Sigmoid colon (tissue), 6 donors: ENCODE measurements at regions not wholly inside any gene's neighbourhood (a gene's known extent, or its start where the extent isn't known, plus 50 kb on each side); places are given as distances from the start of the nearest gene placed in this dataset.

ENCODE experiments used
- DNase-seq: peaks from one replicate; pipeline ENCODE4 v3.0.0-alpha.2; 2019
- H3K27ac ChIP-seq, 4 donors: fragments of 200-600 bp; sonication (generic); one replicate each; pipeline ENCODE4 v1.5.1; 2016 to 2019; ENCODE audit warnings: mild to moderate bottlenecking in 1 of 4
- H3K27me3 ChIP-seq, 3 donors: fragments of 200-600 bp; sonication (generic); one replicate each; pipeline ENCODE4 v1.5.1; 2019; ENCODE audit warnings: mild to moderate bottlenecking in 1 of 3
- H3K36me3 ChIP-seq, 4 donors: fragments of 200-600 bp; sonication (generic); one replicate each; pipeline ENCODE4 v1.5.1; 2016 to 2019
- H3K4me1 ChIP-seq, 4 donors: fragments of 200-600 bp; sonication (generic); one replicate each; pipeline ENCODE4 v1.5.1; 2017 to 2019
- H3K4me3 ChIP-seq, 4 donors: fragments of 200-600 bp; sonication (generic); one replicate each; pipeline ENCODE4 v1.5.1; 2017 to 2019; ENCODE audit warnings: mild to moderate bottlenecking in 2 of 4, moderate library complexity in 1 of 4
- H3K9me3 ChIP-seq, 4 donors: fragments of 200-600 bp in 3 of 4; sonication (generic) in 3 of 4; one replicate each; pipeline versions ENCODE4 v1.5.1 to v1.6.1; 2013 to 2019
- EP300 ChIP-seq, 4 donors: sonication (generic); formaldehyde crosslinking; IDR thresholded peaks; one replicate each; pipeline ENCODE4 v1.6.1; 2017; ENCODE audit warnings: antibody characterized with exemption in 4 of 4
- POLR2A ChIP-seq, 2 donors: fragments of 450-650 bp; IDR thresholded peaks; one replicate each; pipeline ENCODE4 v1.6.1; 2016; ENCODE audit warnings: antibody characterized with exemption in 2 of 2, mild to moderate bottlenecking in 2 of 2, moderate library complexity in 2 of 2
- POLR2AphosphoS5 ChIP-seq, 4 donors: sonication (generic); formaldehyde crosslinking; IDR thresholded peaks; one replicate each; pipeline ENCODE4 v1.6.1; 2017; ENCODE audit warnings: antibody characterized with exemption in 4 of 4
- WGBS, 2 donors: extraction: QIAGEN DNeasy Blood & Tissue Kit; methylation state at CpG; one replicate each; pipeline ENCODE4 v1.1.7; 2013; 5-methylcytosine and 5-hydroxymethylcytosine counted together
- intact Hi-C: fragments of 100-400 bp; cut with DNase I; formaldehyde crosslinking; loops from one replicate; pipeline ENCODE4 v1.15.1; 2023
- TF ChIP-seq, protein P1 (sequence below), 4 experiments: fragments of 450-650 bp in 3 of 4; fragments of 200-600 bp in 1 of 4; IDR thresholded peaks; one replicate each; pipeline ENCODE4 v1.5.1; 2016 to 2019; ENCODE audit warnings: antibody characterized with exemption in 4 of 4, mild to moderate bottlenecking in 3 of 4, moderate library complexity in 2 of 4
- donor health status: healthy with polysubstance abuse.
- donor health status: healthy.

DNA sequence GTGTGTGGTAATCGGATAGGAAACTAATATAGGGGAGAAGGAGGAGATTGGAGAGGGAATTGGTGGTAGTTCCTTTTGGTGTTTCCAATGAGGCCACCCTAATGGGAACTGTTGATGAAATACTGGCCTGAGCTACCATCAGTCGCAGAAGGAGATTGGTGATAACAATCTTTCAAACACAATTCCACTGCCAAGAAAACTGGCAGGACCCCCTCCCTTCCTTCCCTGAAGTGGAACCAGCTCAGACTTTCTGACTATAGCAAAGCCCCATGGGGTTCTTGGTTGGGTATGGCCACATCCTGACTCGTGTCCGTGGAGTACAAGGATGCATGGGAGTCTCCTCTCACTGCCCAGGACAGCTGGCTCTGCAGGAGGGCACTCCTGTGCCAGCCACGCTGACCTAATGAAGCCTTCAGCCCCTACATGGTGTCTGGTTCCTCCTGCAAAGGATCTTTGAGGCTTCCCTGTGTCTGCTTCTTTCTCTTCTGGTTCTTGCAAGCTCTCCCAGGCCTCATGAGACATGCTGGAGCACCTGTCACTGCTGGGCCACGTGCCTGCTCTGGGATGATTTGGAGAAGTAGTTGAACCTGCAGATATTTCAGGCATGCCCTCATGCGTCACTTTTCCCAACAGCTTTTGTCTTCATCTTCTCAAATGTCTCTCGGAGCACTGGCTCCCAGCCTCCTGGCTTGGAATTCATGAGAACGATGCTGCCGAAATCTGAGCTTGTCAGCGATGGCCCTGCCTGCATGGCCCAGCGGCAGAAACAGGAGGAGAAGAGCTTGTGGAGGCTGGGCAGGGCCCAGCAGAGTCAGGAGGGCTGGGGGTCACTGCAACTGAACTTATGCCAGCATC lies 90.0 kb upstream of the ADPGK start:
- no peak overlapping the region for H3K4me3 ChIP-seq
- H3K9me3 ChIP-seq = no peaks in the 10 kb centered on the region
- peaks cover 0 to 17% (median 7%) of the 10 kb centered on the region in 4 donors for H3K4me1 ChIP-seq
- no peaks in the 10 kb centered on the region for H3K36me3 ChIP-seq
- intact Hi-C loops = no loop called here
- 77 to 88% methylated on average over 12 of the region's 12 CpGs for whole genome bisulfite sequencing, 2 donors
- DNase-seq = no peak
- H3K27ac ChIP-seq = no peak overlapping the region
- no peaks in the 10 kb centered on the region for H3K27me3 ChIP-seq
- TF ChIP-seq POLR2A (IDR thresholded peaks at IDR 0.05) (no peak), POLR2AphosphoS5 (IDR thresholded peaks at IDR 0.05) (peak in 1 of 4 donors; percentile 20)

DNA sequence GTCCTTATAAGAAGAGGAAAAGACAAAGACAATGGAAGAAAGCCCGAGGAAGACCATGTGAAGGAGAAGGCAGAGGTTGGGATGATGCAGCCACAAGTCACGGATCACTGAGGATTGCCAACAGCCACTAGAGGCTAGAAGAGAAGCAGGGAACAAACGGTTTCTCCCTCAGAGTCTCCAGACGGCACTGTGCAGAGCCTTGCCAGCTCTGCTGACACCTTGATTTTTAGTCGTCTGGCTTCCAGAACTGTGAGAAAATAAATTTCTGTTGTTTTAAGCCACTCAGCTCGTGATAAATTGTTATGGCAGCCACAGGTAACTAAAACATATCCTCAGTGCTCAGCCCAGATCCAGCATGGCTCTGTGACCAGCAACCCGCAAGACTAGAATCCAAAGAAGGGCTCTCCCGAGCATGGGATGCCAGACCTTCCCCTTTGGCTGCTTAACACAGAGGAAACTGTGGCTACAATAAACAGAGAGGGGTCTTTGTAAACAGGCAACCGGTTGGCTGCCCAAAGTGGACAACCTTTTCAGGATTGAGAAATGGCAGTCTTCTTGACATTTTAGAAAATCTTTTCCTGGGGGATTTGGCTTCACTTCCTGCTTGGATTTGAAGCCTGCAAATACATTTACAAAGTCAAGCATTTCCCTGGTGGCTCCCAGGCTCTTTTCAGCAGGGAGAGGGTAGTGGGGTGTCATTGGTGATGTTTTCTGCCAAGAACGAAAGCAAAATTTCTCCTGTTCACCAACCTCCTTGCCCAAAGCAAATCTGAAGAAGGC lies 88.7 kb upstream of the ADPGK start:
- Histone ChIP-seq H3K27me3 (no peaks in the 10 kb centered on the region), H3K9me3 (no peaks in the 10 kb centered on the region), H3K4me3 (no peak overlapping the region), H3K4me1 (peaks cover 0 to 17% (median 7%) of the 10 kb centered on the region in 4 donors), H3K36me3 (no peaks in the 10 kb centered on the region), H3K27ac (no peak overlapping the region)
- intact Hi-C loops = no loop called here
- DNase-seq = no peak
- TF ChIP-seq EP300 (IDR thresholded peaks at IDR 0.05) = no peak
- no peak for TF ChIP-seq POLR2A (IDR thresholded peaks at IDR 0.05)
- TF ChIP-seq POLR2AphosphoS5 (IDR thresholded peaks at IDR 0.05) = no peak
- TF ChIP-seq, protein P1, sequence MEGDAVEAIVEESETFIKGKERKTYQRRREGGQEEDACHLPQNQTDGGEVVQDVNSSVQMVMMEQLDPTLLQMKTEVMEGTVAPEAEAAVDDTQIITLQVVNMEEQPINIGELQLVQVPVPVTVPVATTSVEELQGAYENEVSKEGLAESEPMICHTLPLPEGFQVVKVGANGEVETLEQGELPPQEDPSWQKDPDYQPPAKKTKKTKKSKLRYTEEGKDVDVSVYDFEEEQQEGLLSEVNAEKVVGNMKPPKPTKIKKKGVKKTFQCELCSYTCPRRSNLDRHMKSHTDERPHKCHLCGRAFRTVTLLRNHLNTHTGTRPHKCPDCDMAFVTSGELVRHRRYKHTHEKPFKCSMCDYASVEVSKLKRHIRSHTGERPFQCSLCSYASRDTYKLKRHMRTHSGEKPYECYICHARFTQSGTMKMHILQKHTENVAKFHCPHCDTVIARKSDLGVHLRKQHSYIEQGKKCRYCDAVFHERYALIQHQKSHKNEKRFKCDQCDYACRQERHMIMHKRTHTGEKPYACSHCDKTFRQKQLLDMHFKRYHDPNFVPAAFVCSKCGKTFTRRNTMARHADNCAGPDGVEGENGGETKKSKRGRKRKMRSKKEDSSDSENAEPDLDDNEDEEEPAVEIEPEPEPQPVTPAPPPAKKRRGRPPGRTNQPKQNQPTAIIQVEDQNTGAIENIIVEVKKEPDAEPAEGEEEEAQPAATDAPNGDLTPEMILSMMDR (IDR thresholded peaks at IDR 0.05) = no peak
- 72 to 87% methylated on average over 10 of the region's 10 CpGs for whole genome bisulfite sequencing, 2 donors

DNA sequence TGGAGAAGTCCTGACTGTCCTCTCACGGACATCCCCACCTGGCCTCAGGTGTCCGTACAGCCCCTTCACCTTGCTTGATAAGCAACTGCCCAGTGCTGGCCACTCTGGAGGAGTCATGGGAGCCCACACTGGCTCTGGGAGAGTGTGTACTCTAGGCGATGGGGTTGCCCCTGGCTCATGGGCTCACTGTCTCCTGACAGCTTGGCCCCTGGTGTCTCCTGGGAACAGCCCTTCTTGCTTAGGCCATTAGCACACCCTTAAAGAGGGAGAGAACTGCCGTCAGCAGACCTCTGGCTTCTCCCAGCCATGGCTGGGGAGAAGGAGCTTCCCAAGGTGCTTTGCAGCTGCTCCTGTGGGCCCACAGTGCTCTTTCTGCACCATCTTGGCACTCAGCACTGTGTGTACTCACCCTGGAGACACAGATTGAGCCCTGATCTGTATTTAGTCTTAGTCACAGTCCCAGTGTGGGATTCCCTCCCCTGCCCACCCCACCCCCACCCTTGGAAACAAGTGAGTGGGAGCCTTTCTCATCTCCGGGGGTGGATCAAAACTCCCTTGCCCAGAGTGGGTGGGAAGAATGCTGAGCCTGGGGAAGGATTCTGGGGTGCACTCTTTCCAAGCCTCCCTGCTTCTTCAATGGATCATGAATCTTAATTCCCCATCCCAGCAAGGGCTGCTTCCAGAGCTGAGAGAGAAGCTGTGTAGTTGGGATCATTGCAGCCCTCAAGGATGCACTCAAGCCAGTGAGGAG lies 83.5 kb upstream of the ADPGK start:
- intact Hi-C loops = no loop called here
- Histone ChIP-seq H3K27me3 (no peaks in the 10 kb centered on the region), H3K4me1 (peaks cover 0 to 9% (median 4%) of the 10 kb centered on the region in 4 donors), H3K36me3 (no peaks in the 10 kb centered on the region), H3K4me3 (no peak overlapping the region), H3K27ac (no peak overlapping the region), H3K9me3 (no peaks in the 10 kb centered on the region)
- no peak for DNase-seq
- TF ChIP-seq, protein P1 (IDR thresholded peaks at IDR 0.05) = no peak
- WGBS, 2 donors = 91 to 98% methylated on average over 5 of the region's 5 CpGs

DNA sequence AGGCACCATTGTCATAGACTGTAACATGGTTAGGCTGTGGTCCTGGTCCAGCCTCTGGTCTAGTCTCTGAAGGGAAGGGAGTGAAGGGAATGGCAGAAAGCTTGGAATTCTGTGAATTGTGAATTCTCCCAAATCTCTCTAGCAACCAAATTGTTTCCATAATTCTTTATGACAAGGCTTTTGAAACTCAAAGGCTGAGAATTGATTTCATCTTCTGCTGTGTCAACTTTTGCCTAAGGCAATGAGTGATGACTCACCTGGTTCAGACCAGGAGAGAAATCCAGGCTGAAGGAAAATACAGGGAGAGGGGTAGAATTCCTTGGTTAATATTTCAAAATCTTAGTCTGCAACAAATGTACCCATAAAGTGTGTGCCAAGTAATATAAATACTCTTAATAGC lies 82.6 kb upstream of the ADPGK start:
- intact Hi-C loops = no loop called here
- Histone ChIP-seq H3K36me3 (no peaks in the 10 kb centered on the region), H3K4me1 (peaks cover 0 to 9% (median 4%) of the 10 kb centered on the region in 4 donors), H3K27me3 (no peaks in the 10 kb centered on the region), H3K27ac (no peak overlapping the region), H3K4me3 (no peak overlapping the region), H3K9me3 (no peaks in the 10 kb centered on the region)
- TF ChIP-seq POLR2AphosphoS5 (IDR thresholded peaks at IDR 0.05) (no peak), POLR2A (IDR thresholded peaks at IDR 0.05) (no peak), EP300 (IDR thresholded peaks at IDR 0.05) (no peak)
- TF ChIP-seq, protein P1 (IDR thresholded peaks at IDR 0.05) = no peak
- no peak for DNase-seq

DNA sequence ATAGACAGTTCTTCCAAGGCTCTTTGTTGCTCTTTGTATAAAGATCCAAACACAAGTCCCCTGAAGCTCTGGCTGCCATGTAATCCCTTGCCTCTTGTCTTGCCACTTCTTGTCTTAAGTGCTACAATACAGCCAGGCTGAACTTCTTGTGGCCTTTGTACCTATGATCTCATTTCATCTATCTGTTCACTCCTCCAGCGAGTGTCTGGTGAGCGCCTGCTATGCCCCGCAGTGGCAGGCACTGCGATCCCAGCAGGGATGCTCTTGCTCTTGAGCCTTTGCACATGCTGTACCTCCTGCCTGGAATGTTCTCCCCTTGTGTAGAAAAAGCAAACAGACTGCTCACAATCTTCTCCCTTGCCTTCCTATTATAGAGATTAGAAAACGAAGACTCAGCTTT lies 81.9 kb upstream of the ADPGK start:
- Histone ChIP-seq H3K9me3 (no peaks in the 10 kb centered on the region), H3K36me3 (no peaks in the 10 kb centered on the region), H3K27me3 (no peaks in the 10 kb centered on the region), H3K27ac (no peak overlapping the region), H3K4me1 (peaks cover 0 to 9% (median 4%) of the 10 kb centered on the region in 4 donors), H3K4me3 (no peak overlapping the region)
- DNase-seq = no peak
- intact Hi-C loops = no loop called here
- TF ChIP-seq EP300 (IDR thresholded peaks at IDR 0.05) = no peak
- TF ChIP-seq, protein P1 (IDR thresholded peaks at IDR 0.05) = no peak
- TF ChIP-seq POLR2AphosphoS5 (IDR thresholded peaks at IDR 0.05) = no peak
- no peak for TF ChIP-seq POLR2A (IDR thresholded peaks at IDR 0.05)
- WGBS, 2 donors = 32 to 74% methylated on average over 5 of the region's 5 CpGs
